ENCODE measurements at regions not wholly inside any gene's neighbourhood (a gene's known extent, or its start where the extent isn't known, plus 50 kb on each side); places are given as distances from the start of the nearest gene placed in this dataset.

DNA sequence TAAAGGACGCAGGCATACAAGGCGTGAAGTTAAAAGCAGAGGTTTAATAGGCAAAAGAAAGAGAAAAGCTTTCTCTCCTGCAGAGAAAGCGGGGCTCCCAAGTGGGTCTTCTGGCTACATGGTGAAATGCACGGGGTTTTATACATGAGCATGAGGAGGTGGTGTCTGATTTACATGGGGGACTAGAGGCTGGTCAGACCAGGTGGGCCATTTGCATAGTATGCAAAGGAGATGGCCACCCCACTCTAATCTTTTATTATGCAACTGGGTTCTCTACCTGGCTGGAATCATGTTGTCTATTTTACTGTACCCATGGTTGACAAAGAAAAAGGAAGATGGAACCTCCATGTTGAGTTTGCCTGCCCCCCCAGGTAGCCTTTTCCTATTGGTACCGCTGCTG is 356.2 kb downstream of the KCNJ3 start:
- no CpG with 5 or more reads among the region's 5 CpGs for WGBS (ENCODE audit: extremely low coverage, insufficient read length, low lambda C conversion rate)
- Histone ChIP-seq H3K9me3 (ENCODE audit: control insufficient read depth, low read depth, low read length) (no peaks in the 10 kb centered on the region), H2BK120ac (ENCODE audit: low read depth, low read length, poor library complexity, severe bottlenecking) (no peak overlapping the region), H3K79me1 (ENCODE audit: insufficient read depth, low read depth, low read length, poor library complexity, severe bottlenecking) (no peaks in the 10 kb centered on the region), H2AK5ac (ENCODE audit: insufficient read length, low read length) (no peak overlapping the region), H3K23me2 (ENCODE audit: insufficient read length, low read depth, low read length, poor library complexity, severe bottlenecking) (no peaks in the 10 kb centered on the region), H3K56ac (ENCODE audit: insufficient read length, low read depth, low read length) (no peak overlapping the region), H3K14ac (ENCODE audit: insufficient read depth, low read length) (no peak overlapping the region), H3K9ac (ENCODE audit: extremely low read depth, insufficient read length, low read length) (no peak overlapping the region), H2BK15ac (ENCODE audit: low read depth, low read length) (no peak overlapping the region), H3K4me1 (ENCODE audit: insufficient read depth, low read length) (no peaks in the 10 kb centered on the region), H2BK20ac (ENCODE audit: low read depth, low read length, poor library complexity, severe bottlenecking) (no peak overlapping the region), H3K27me3 (ENCODE audit: insufficient read depth, low read length) (no peaks in the 10 kb centered on the region), H3K18ac (ENCODE audit: insufficient read length, low read depth, low read length) (no peak overlapping the region), H4K20me1 (ENCODE audit: control insufficient read depth, insufficient read depth, insufficient read length) (no peaks in the 10 kb centered on the region), H3K4ac (ENCODE audit: low read depth, low read length) (no peak overlapping the region), H3K23ac (ENCODE audit: insufficient read length, low read depth, low read length) (no peak overlapping the region), H4K91ac (ENCODE audit: insufficient read length, low read depth, low read length) (no peak overlapping the region), H3K27ac (ENCODE audit: insufficient read length, low read depth, low read length) (no peak overlapping the region), H3K4me2 (ENCODE audit: insufficient read depth, insufficient read length, low read length) (no peak overlapping the region), H3T11ph (ENCODE audit: low read length) (no peak overlapping the region), H2BK12ac (ENCODE audit: insufficient read length, low read depth, low read length) (no peak overlapping the region), H3K79me2 (ENCODE audit: insufficient read depth, low read length) (no peaks in the 10 kb centered on the region), H2BK5ac (ENCODE audit: insufficient read length, low read length) (no peak overlapping the region), H2AFZ (ENCODE audit: low read length) (no peak overlapping the region), H4K5ac (ENCODE audit: insufficient read length, low read depth, low read length) (no peak overlapping the region), H4K8ac (replicated peaks; ENCODE audit: insufficient read length, low read depth, low read length) (no peak overlapping the region)
- peak overlapping the region in 1 of 3 experiments; percentile 19; a peak in 1 of 7 replicates for H3K27ac Mint-ChIP-seq
- H3K36me3 Mint-ChIP-seq (ENCODE audit: insufficient read depth in 1 of 3, low read depth in 3 of 3): peaks cover 0 to 4% (median 0%) of the 10 kb centered on the region in 3 experiments; a peak in 2 of 7 replicates
- H3K9me3 Mint-ChIP-seq: peaks cover 0 to under 1% of the 10 kb centered on the region in 2 experiments; a peak in 2 of 5 replicates
- DNase-seq: peak; percentile 33
- H3K27me3 Mint-ChIP-seq (ENCODE audit: low read depth): no peaks in the 10 kb centered on the region
- H3K4me1 Mint-ChIP-seq: peaks cover 10 to 14% of the 10 kb centered on the region in 2 experiments
- TF ChIP-seq, protein P1, sequence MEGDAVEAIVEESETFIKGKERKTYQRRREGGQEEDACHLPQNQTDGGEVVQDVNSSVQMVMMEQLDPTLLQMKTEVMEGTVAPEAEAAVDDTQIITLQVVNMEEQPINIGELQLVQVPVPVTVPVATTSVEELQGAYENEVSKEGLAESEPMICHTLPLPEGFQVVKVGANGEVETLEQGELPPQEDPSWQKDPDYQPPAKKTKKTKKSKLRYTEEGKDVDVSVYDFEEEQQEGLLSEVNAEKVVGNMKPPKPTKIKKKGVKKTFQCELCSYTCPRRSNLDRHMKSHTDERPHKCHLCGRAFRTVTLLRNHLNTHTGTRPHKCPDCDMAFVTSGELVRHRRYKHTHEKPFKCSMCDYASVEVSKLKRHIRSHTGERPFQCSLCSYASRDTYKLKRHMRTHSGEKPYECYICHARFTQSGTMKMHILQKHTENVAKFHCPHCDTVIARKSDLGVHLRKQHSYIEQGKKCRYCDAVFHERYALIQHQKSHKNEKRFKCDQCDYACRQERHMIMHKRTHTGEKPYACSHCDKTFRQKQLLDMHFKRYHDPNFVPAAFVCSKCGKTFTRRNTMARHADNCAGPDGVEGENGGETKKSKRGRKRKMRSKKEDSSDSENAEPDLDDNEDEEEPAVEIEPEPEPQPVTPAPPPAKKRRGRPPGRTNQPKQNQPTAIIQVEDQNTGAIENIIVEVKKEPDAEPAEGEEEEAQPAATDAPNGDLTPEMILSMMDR (conservative IDR thresholded peaks at IDR 0.05): no peak
- no peak overlapping the region for H3K4me3 Mint-ChIP-seq

Data from H9 (cell line).